Astrocyte (in vitro differentiated cells and primary cell): ENCODE measurements at regions not wholly inside any gene's neighbourhood (a gene's known extent, or its start where the extent isn't known, plus 50 kb on each side); places are given as distances from the start of the nearest gene placed in this dataset.

Experiments
- DNase-seq: peaks from one replicate; pipeline ENCODE4 v3.0.0-alpha.2; 2010; ENCODE audit warnings: low read depth
- FAIRE-seq: peaks from 2 replicates; lab custom pipeline; 2011; peaks lifted over from hg19 to GRCh38; lab: Jason Lieb, UNC
- H2AFZ ChIP-seq: 2 replicates; pipeline ENCODE4 v1.6.0; 2012; ENCODE audit warnings: low read depth, low read length, inconsistent platforms
- H3K27ac ChIP-seq: 2 replicates; pipeline ENCODE4 v1.5.1; 2011; ENCODE audit warnings: low read depth, low read length, inconsistent platforms
- H3K27me3 ChIP-seq: 2 replicates; pipeline ENCODE4 v1.6.0; 2011; ENCODE audit warnings: low read length, inconsistent platforms; ENCODE audit not compliant: insufficient read depth
- H3K36me3 ChIP-seq: 2 replicates; pipeline ENCODE4 v1.5.1; 2011; ENCODE audit warnings: low read length, inconsistent platforms; ENCODE audit not compliant: insufficient read depth
- H3K4me1 ChIP-seq: 2 replicates; pipeline ENCODE4 v1.5.1; 2011; ENCODE audit warnings: low read length, inconsistent platforms; ENCODE audit not compliant: insufficient read depth
- H3K4me2 ChIP-seq: 2 replicates; pipeline ENCODE4 v1.6.0; 2012; ENCODE audit warnings: low read length, inconsistent platforms
- H3K4me3 ChIP-seq: 2 replicates; pipeline ENCODE4 v1.5.1; 2011; ENCODE audit warnings: low read depth, mild to moderate bottlenecking, low read length, inconsistent platforms; ENCODE audit not compliant: insufficient read depth
- H3K79me2 ChIP-seq: 2 replicates; pipeline ENCODE4 v1.6.0; 2012; ENCODE audit warnings: mild to moderate bottlenecking, low read length, inconsistent platforms; ENCODE audit not compliant: insufficient read depth
- H3K9ac ChIP-seq: 2 replicates; pipeline ENCODE4 v1.6.0; 2012; ENCODE audit warnings: mild to moderate bottlenecking, low read length, inconsistent platforms
- H3K9me3 ChIP-seq: 2 replicates; pipeline ENCODE4 v1.5.1; 2012; ENCODE audit warnings: low read depth, mild to moderate bottlenecking, low read length, inconsistent platforms; ENCODE audit not compliant: insufficient read depth
- H4K20me1 ChIP-seq: 2 replicates; pipeline ENCODE4 v1.6.0; 2012; ENCODE audit warnings: low read length, inconsistent platforms; ENCODE audit not compliant: insufficient read depth
- H3K27ac Mint-ChIP-seq: one replicate; pipeline ENCODE4 v1.8.0; 2021; ENCODE audit warnings: mild to moderate bottlenecking, mixed read lengths; ENCODE audit not compliant: unreplicated experiment
- H3K27me3 Mint-ChIP-seq: one replicate; pipeline ENCODE4 v1.8.0; 2021; ENCODE audit warnings: low read depth, mixed read lengths; ENCODE audit not compliant: unreplicated experiment
- H3K36me3 Mint-ChIP-seq: one replicate; pipeline ENCODE4 v1.8.0; 2021; ENCODE audit warnings: low read depth, mixed read lengths; ENCODE audit not compliant: unreplicated experiment
- H3K4me1 Mint-ChIP-seq: one replicate; pipeline ENCODE4 v1.8.0; 2021; ENCODE audit warnings: low read depth, mixed read lengths; ENCODE audit not compliant: unreplicated experiment
- H3K4me3 Mint-ChIP-seq: one replicate; pipeline ENCODE4 v1.8.0; 2021; ENCODE audit warnings: mild to moderate bottlenecking, moderate library complexity, mixed read lengths; ENCODE audit not compliant: unreplicated experiment
- H3K9me3 Mint-ChIP-seq: one replicate; pipeline ENCODE4 v1.8.0; 2021; ENCODE audit warnings: mild to moderate bottlenecking, mixed read lengths; ENCODE audit not compliant: unreplicated experiment
- CTCF ChIP-seq: IDR thresholded peaks from 2 replicates; pipeline ENCODE4 v1.5.1; 2011; ENCODE audit warnings: low read depth, mild to moderate bottlenecking, inconsistent platforms, low read length, moderate library complexity; ENCODE audit not compliant: insufficient read depth
- EZH2 ChIP-seq: IDR thresholded peaks from 2 replicates; pipeline ENCODE4 v1.6.1; 2012; ENCODE audit warnings: mild to moderate bottlenecking, low read length, inconsistent platforms; ENCODE audit not compliant: insufficient read depth

- no peaks in the 10 kb centered on the region for H3K79me2 ChIP-seq
- no peaks in the 10 kb centered on the region for H4K20me1 ChIP-seq
- no peaks in the 10 kb centered on the region for H3K9me3 Mint-ChIP-seq
- no peak overlapping the region for H3K4me3 Mint-ChIP-seq
- H3K4me1 Mint-ChIP-seq, result peaks cover 2% of the 10 kb centered on the region
- DNase-seq (peak; percentile 75), FAIRE-seq (no peak)
- H3K27ac ChIP-seq, result peak overlapping the region; percentile 68
- no peak overlapping the region for H3K4me3 ChIP-seq
- H3K36me3 Mint-ChIP-seq, result no peaks in the 10 kb centered on the region
- no peak overlapping the region for H3K4me2 ChIP-seq
- no peak overlapping the region for H2AFZ ChIP-seq
- H3K27ac Mint-ChIP-seq, result no peak overlapping the region
- peaks cover 4% of the 10 kb centered on the region for H3K4me1 ChIP-seq
- H3K27me3 ChIP-seq, result no peaks in the 10 kb centered on the region
- H3K36me3 ChIP-seq, result no peaks in the 10 kb centered on the region
- H3K9ac ChIP-seq, result peak overlapping the region; percentile 36
- TF ChIP-seq EZH2, result no peak
- no peak for TF ChIP-seq CTCF
- no peaks in the 10 kb centered on the region for H3K9me3 ChIP-seq
- no peaks in the 10 kb centered on the region for H3K27me3 Mint-ChIP-seq
Measured at GRCh38 chr13:79709471-79709870, 228.5 kb downstream of the NDFIP2 start.

- H3K9me3 Mint-ChIP-seq, result no peaks in the 10 kb centered on the region
- TF ChIP-seq CTCF (no peak), EZH2 (no peak)
- H3K4me3 Mint-ChIP-seq, result no peak overlapping the region
- FAIRE-seq (no peak), DNase-seq (no peak)
- H3K4me1 Mint-ChIP-seq, result no peaks in the 10 kb centered on the region
- Histone ChIP-seq H2AFZ (no peak overlapping the region), H3K79me2 (no peaks in the 10 kb centered on the region), H3K27ac (no peak overlapping the region), H3K4me1 (no peaks in the 10 kb centered on the region), H3K36me3 (no peaks in the 10 kb centered on the region), H3K9ac (no peak overlapping the region), H3K4me3 (no peak overlapping the region), H3K9me3 (no peaks in the 10 kb centered on the region), H3K4me2 (no peak overlapping the region), H3K27me3 (no peaks in the 10 kb centered on the region), H4K20me1 (no peaks in the 10 kb centered on the region)
- H3K27ac Mint-ChIP-seq, result no peak overlapping the region
- H3K36me3 Mint-ChIP-seq, result no peaks in the 10 kb centered on the region
- no peaks in the 10 kb centered on the region for H3K27me3 Mint-ChIP-seq
Measured at GRCh38 chr13:79703772-79704171, 222.8 kb downstream of the NDFIP2 start.

- no peaks in the 10 kb centered on the region for H3K9me3 ChIP-seq
- H3K4me3 Mint-ChIP-seq, result no peak overlapping the region
- H3K27ac Mint-ChIP-seq, result no peak overlapping the region
- TF ChIP-seq CTCF, result no peak
- no peak for TF ChIP-seq EZH2
- no peak overlapping the region for H2AFZ ChIP-seq
- H3K4me1 Mint-ChIP-seq, result peaks cover 2% of the 10 kb centered on the region
- no peak for FAIRE-seq
- H3K27me3 Mint-ChIP-seq, result no peaks in the 10 kb centered on the region
- H3K27me3 ChIP-seq, result no peaks in the 10 kb centered on the region
- H3K4me2 ChIP-seq, result no peak overlapping the region
- H3K4me3 ChIP-seq, result no peak overlapping the region
- no peak overlapping the region for H3K9ac ChIP-seq
- no peaks in the 10 kb centered on the region for H3K36me3 ChIP-seq
- H3K4me1 ChIP-seq, result no peaks in the 10 kb centered on the region
- DNase-seq, result no peak
- H3K27ac ChIP-seq, result no peak overlapping the region
- H3K9me3 Mint-ChIP-seq, result no peaks in the 10 kb centered on the region
- H3K36me3 Mint-ChIP-seq, result no peaks in the 10 kb centered on the region
- no peaks in the 10 kb centered on the region for H4K20me1 ChIP-seq
- H3K79me2 ChIP-seq, result no peaks in the 10 kb centered on the region
Measured at GRCh38 chr13:79695754-79696153, 214.8 kb downstream of the NDFIP2 start.
